BLaER1 (cell line): ENCODE measurements at regions not wholly inside any gene's neighbourhood (a gene's known extent, or its start where the extent isn't known, plus 50 kb on each side); places are given as distances from the start of the nearest gene placed in this dataset.

ENCODE experiments used
- H3K27ac ChIP-seq: shearing (Covaris generic); formaldehyde crosslinking; 2 replicates; pipeline ENCODE4 v1.8.1; 2022
- H3K27me3 ChIP-seq: shearing (Covaris generic); formaldehyde crosslinking; 2 replicates; pipeline ENCODE4 v1.8.1; 2022
- H3K36me3 ChIP-seq: shearing (Covaris generic); formaldehyde crosslinking; 2 replicates; pipeline ENCODE4 v1.8.1; 2022
- H3K4me1 ChIP-seq: shearing (Covaris generic); formaldehyde crosslinking; 2 replicates; pipeline ENCODE4 v1.8.1; 2022
- H3K4me2 ChIP-seq: shearing (Covaris generic); formaldehyde crosslinking; 2 replicates; pipeline ENCODE4 v1.8.1; 2022
- H3K4me3 ChIP-seq: shearing (Covaris generic); formaldehyde crosslinking; 2 replicates; pipeline ENCODE4 v1.8.1; 2022
- H3K9ac ChIP-seq: shearing (Covaris generic); formaldehyde crosslinking; 2 replicates; pipeline ENCODE4 v1.8.1; 2022
- H3K9me3 ChIP-seq: shearing (Covaris generic); formaldehyde crosslinking; 2 replicates; pipeline ENCODE4 v1.8.1; 2022
- H4K20me1 ChIP-seq: shearing (Covaris generic); formaldehyde crosslinking; 2 replicates; pipeline ENCODE4 v1.8.1; 2022
- Cebpa-rat ChIP-seq: shearing (Covaris generic); IDR thresholded peaks from 2 replicates; pipeline ENCODE4 v1.8.1; 2022

DNA sequence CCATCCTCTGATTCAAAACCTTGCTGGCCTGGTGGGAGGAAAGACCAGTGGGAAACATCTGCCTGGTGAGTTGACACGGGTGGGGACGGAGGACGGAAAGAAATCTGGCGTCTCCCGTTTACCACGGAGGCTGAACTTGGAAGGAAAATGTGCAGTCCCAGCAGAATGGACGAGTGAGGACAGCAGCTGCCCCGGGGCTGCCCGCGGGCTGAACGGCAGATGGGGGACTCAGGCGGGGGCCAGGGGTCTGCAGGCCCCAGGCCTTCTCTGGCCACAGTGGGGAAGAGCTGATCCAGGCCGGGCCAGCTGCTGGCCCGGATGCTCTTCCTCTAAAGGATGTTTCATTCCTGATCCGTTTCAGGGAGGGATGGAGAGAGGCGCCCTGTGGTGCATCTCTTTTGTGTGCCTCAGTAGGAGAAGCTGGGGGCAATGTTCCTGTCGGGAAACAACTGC is 147.5 kb upstream of the CHST15 start:
- Histone ChIP-seq H3K9ac (no peak overlapping the region), H3K27ac (peak overlapping the region; percentile 44; the same call in 1 of the 2 replicates), H4K20me1 (no peaks in the 10 kb centered on the region), H3K9me3 (peaks cover 10% of the 10 kb centered on the region), H3K4me1 (peaks cover 62% of the 10 kb centered on the region), H3K36me3 (no peaks in the 10 kb centered on the region), H3K4me3 (no peak overlapping the region), H3K4me2 (peak overlapping the region; percentile 71; the same call in 1 of the 2 replicates), H3K27me3 (no peaks in the 10 kb centered on the region)
- TF ChIP-seq Cebpa-rat = no peak

DNA sequence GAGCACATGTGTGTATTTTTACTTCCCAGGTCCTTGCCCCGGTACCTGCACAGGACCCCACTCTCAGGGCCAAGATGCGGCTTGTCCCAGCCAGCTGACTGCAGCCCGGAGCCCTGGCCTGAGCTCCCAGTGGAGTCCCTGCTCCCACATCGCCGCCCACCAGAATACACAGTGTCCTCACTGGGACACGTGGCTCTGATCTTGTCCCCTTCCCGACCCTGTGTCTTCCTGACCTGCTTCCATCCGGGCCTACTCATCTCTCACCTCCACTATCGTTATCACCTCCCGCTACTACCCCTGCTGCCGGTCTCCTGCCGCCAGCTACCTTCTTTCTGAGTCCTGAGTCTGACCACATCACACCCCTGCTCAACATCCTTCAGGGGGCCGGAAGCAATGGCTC is 146.3 kb upstream of the CHST15 start:
- Histone ChIP-seq H4K20me1 (no peaks in the 10 kb centered on the region), H3K9me3 (peaks cover 10% of the 10 kb centered on the region), H3K4me3 (no peak overlapping the region), H3K36me3 (no peaks in the 10 kb centered on the region), H3K4me1 (peaks cover 64% of the 10 kb centered on the region), H3K9ac (peak overlapping the region; percentile 10; the same call in 1 of the 2 replicates), H3K4me2 (peak overlapping the region; percentile 71), H3K27ac (peak overlapping the region; percentile 44), H3K27me3 (no peaks in the 10 kb centered on the region)
- TF ChIP-seq Cebpa-rat = no peak

DNA sequence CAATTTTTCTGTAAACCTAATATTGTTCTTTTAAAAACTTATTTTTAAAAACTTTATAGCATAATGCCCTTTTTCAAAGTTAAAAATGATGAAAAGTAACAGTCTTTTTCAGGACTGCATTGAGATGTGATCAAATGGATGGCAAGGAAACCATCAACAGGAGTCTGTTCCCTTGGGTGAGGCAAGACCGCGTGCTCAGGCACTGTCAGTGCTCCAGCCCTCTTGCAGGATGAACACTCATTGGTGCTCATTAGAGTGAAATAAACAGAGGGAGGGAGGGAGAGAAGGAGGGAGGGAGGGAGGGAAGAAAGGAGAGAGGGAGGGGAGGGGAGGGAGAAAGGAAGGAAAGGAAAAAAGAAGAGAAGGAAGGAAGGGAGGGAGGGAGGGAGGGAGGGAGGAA is 145.7 kb upstream of the CHST15 start:
- no peak overlapping the region for H3K27ac ChIP-seq
- no peaks in the 10 kb centered on the region for H3K27me3 ChIP-seq
- no peak overlapping the region for H3K9ac ChIP-seq
- peaks cover 70% of the 10 kb centered on the region for H3K4me1 ChIP-seq
- H4K20me1 ChIP-seq = no peaks in the 10 kb centered on the region
- TF ChIP-seq Cebpa-rat = no peak
- H3K36me3 ChIP-seq = no peaks in the 10 kb centered on the region
- peaks cover 10% of the 10 kb centered on the region for H3K9me3 ChIP-seq
- no peak overlapping the region for H3K4me3 ChIP-seq
- peak overlapping the region; percentile 49 for H3K4me2 ChIP-seq

DNA sequence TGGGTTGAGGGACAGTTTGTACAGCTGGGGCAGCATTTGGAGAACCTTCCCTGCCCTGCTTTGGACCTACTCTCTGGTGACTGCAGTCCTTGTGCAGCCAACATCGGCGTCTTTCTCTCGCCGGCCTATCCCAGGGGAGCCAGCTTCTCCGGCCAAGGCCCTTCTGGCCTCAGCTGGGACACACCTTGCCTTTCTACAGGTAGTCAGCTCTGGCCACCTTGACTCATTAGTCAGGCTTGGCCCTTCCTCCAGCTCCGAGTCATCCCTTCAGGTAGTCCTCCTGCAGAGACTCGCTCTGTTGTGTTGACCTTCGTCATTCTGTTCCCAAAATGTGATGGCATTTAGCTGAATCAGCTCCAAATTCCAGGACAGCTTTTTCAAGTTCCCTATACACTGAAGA is 145.0 kb upstream of the CHST15 start:
- no peak overlapping the region for H3K4me3 ChIP-seq
- no peaks in the 10 kb centered on the region for H3K27me3 ChIP-seq
- no peaks in the 10 kb centered on the region for H3K36me3 ChIP-seq
- H3K4me2 ChIP-seq = peak overlapping the region; percentile 49
- H3K9ac ChIP-seq = no peak overlapping the region
- no peak overlapping the region for H3K27ac ChIP-seq
- H3K4me1 ChIP-seq = peaks cover 70% of the 10 kb centered on the region
- peaks cover 10% of the 10 kb centered on the region for H3K9me3 ChIP-seq
- no peak for TF ChIP-seq Cebpa-rat
- no peaks in the 10 kb centered on the region for H4K20me1 ChIP-seq

DNA sequence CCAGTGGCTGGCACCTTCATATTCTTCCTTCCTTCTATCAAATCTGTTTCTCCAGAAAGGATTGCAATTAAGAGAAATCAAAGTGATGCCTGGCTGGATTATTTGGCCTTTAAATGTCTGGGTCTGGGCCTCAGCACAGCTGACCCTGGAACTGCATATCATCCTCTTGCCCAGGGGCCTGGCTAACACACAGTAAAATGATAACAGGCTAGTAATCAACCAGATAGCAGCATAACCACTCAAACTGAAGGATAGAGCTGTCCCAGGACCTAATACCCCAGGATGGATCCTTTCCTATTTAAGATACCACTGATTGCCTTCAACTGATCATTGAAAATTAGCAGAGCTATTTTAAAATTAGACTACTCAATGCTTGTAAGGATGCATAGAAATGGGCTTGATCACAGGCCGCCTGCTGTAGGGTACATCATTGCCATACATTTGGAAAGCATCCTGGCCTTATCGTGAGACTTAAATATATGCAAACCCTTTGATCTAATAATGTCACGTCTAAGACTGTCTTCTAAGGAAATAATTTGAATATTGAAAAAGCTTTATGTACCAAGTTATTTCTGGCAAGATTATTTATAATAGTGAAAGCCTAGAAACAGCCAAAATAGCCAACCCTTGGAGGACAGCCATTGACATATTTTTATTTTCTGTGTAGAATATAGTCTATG is 144.0 kb upstream of the CHST15 start:
- peak overlapping the region; percentile 49 for H3K4me2 ChIP-seq
- no peaks in the 10 kb centered on the region for H3K27me3 ChIP-seq
- no peak for TF ChIP-seq Cebpa-rat
- H3K4me1 ChIP-seq = peaks cover 70% of the 10 kb centered on the region
- H4K20me1 ChIP-seq = no peaks in the 10 kb centered on the region
- H3K9me3 ChIP-seq = peaks cover 10% of the 10 kb centered on the region
- H3K36me3 ChIP-seq = no peaks in the 10 kb centered on the region
- H3K27ac ChIP-seq = no peak overlapping the region
- H3K9ac ChIP-seq = no peak overlapping the region
- H3K4me3 ChIP-seq = no peak overlapping the region

DNA sequence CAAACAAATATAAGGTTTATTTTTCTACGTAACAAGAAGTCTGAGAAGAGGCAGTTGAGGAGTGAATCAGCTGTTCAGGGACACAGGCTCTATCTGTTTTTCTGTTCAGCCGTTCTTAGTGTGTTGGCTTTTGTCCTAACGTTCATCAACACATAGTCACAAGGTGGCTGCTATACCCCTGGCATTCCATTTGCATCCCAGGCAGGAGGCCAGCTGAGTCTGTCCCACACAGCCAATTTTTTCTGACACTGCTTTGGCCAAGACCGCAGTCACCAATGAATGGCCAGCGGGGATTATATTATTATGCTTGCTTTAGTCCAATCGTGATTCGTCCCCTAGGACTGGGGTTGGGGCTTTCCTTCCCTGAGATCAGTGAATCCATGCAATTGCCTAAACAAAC is 143.4 kb upstream of the CHST15 start:
- H3K9me3 ChIP-seq = peaks cover 10% of the 10 kb centered on the region
- no peak overlapping the region for H3K27ac ChIP-seq
- no peaks in the 10 kb centered on the region for H3K36me3 ChIP-seq
- TF ChIP-seq Cebpa-rat = no peak
- H3K4me3 ChIP-seq = no peak overlapping the region
- no peak overlapping the region for H3K9ac ChIP-seq
- no peaks in the 10 kb centered on the region for H4K20me1 ChIP-seq
- no peak overlapping the region for H3K4me2 ChIP-seq
- H3K4me1 ChIP-seq = peaks cover 72% of the 10 kb centered on the region
- H3K27me3 ChIP-seq = no peaks in the 10 kb centered on the region

DNA sequence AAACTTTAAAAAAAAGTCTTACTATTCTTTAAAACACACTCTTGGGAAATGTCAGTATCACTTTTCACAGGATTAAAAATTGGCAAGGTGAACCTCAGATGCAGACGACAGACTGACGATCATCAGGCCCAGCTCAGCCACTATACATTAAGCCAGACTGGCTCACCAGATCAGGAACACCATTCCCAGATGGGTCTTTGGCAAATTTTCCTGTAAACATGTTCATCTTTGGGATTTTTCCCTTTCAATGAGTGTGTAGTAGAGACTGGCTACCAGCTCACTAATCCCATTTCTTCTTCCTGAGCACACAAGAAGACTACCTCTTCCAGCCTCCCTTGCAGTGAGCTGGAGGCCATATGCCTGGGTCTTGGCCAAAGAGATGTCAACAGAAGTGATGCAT is 142.7 kb upstream of the CHST15 start:
- no peak overlapping the region for H3K9ac ChIP-seq
- no peak overlapping the region for H3K27ac ChIP-seq
- H3K4me3 ChIP-seq = no peak overlapping the region
- peaks cover 6% of the 10 kb centered on the region for H3K9me3 ChIP-seq
- no peak overlapping the region for H3K4me2 ChIP-seq
- peaks cover 78% of the 10 kb centered on the region for H3K4me1 ChIP-seq
- H3K27me3 ChIP-seq = no peaks in the 10 kb centered on the region
- no peak for TF ChIP-seq Cebpa-rat
- no peaks in the 10 kb centered on the region for H3K36me3 ChIP-seq
- H4K20me1 ChIP-seq = no peaks in the 10 kb centered on the region

DNA sequence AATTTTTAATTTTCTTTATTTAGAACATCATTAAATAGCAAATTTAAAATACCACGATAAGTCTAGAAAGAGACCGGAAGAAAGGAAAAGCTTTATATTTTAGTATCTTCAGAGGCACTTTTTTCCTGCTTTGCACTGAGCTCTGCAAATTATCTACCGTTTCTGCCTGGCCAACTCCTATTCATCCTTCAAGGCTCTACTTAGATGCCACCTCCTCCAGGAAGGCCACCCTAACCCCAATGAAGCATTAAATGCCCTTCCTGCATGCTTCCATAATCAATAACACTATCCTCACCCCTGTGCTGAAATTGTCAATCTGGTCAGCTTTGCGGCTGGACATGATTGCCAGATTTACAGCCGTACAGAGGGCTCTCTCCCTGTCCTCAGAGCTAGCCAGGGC is 141.8 kb upstream of the CHST15 start:
- Histone ChIP-seq H3K4me3 (no peak overlapping the region), H3K36me3 (no peaks in the 10 kb centered on the region), H3K27me3 (no peaks in the 10 kb centered on the region), H3K27ac (no peak overlapping the region), H3K4me2 (no peak overlapping the region), H3K9ac (no peak overlapping the region), H3K4me1 (peaks cover 70% of the 10 kb centered on the region), H4K20me1 (no peaks in the 10 kb centered on the region), H3K9me3 (no peaks in the 10 kb centered on the region)
- TF ChIP-seq Cebpa-rat = no peak

DNA sequence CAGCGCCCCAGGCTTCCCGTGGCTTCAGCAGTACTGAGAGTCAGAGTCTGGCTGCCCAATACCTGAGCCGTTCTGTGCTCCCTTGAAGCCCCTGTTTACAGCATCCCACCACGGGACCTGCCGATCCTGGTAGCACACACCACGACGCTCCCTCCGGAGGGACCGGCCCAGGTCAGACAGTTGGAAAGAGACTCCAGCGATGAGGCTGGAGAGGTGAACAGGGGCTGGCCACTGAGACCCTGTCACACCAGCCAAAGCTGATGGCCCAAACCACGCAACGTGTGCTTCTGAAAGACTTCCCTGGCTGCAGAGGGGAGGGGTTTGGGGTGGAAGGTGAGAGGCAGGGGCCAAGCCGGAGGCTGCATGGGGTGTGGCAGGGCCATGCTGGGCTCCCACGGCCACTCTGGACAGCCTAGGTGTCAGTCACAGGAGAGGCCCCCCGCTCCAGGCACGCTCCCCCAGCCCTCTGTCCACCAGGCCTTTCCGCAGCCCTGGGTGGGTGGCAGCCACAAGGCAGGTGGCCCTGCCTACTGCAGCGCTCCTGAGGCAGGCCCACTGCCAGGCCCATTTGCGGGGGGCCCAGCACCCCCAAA is 140.2 kb upstream of the CHST15 start:
- peaks cover 57% of the 10 kb centered on the region for H3K4me1 ChIP-seq
- no peaks in the 10 kb centered on the region for H3K27me3 ChIP-seq
- H4K20me1 ChIP-seq = no peaks in the 10 kb centered on the region
- no peaks in the 10 kb centered on the region for H3K9me3 ChIP-seq
- H3K4me2 ChIP-seq = peak overlapping the region; percentile 76
- H3K27ac ChIP-seq = peak overlapping the region; percentile 46
- H3K4me3 ChIP-seq = no peak overlapping the region
- TF ChIP-seq Cebpa-rat = no peak
- no peaks in the 10 kb centered on the region for H3K36me3 ChIP-seq
- no peak overlapping the region; the same call in 1 of the 2 replicates for H3K9ac ChIP-seq

DNA sequence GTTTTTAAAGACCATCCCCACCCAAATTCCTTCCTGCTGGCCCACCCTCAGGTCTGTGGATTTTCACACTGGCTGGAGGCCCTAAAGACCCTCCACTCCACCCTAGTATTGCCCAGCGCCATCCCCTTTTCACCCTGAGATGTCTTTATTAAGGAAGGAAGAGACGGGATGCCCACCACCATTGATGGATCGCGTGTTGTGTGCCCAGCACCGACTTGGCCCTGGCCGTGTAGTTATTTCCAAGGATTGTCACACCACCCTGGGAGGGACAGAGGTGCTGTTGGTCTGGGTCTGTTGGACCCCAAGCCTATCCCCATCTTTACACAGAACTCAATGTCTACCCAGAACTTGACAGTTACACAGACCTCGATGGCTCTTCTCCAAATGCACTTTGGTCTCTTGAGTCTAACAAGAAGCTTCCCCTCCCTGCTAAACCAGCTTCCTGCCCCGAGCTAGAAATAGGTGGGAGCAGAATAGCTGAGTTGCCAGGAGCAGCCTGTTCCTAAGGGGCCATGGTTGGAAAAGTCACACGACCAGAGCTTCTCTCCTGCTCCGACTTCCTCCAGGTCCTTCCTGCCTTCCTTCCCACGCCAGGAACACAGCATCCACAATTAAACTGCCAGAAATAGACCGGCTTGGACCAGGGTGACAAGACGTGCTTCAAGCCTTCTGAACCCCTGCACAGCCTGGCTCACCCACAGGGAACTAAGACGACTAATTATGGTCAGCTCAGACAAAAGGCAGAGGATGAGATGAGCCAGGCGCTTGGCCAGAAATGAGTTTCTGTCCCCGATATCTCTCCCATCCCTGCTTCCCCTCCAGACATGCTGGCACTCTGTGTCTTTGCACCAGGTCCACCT is 139.5 kb upstream of the CHST15 start:
- H3K4me2 ChIP-seq = peak overlapping the region; percentile 76
- H3K9ac ChIP-seq = peak overlapping the region; percentile 17; the same call in 1 of the 2 replicates
- TF ChIP-seq Cebpa-rat = no peak
- H4K20me1 ChIP-seq = no peaks in the 10 kb centered on the region
- H3K27ac ChIP-seq = peak overlapping the region; percentile 46
- H3K36me3 ChIP-seq = no peaks in the 10 kb centered on the region
- H3K4me1 ChIP-seq = peaks cover 50% of the 10 kb centered on the region
- H3K27me3 ChIP-seq = no peaks in the 10 kb centered on the region
- no peaks in the 10 kb centered on the region for H3K9me3 ChIP-seq
- H3K4me3 ChIP-seq = no peak overlapping the region
